Germinal center (tissue), 1 donor: ENCODE measurements at regions not wholly inside any gene's neighbourhood (a gene's known extent, or its start where the extent isn't known, plus 50 kb on each side); places are given as distances from the start of the nearest gene placed in this dataset.

Experiments used
- DNase-seq: peaks from one replicate; pipeline ENCODE4 v3.0.0; 2012; ENCODE audit warnings: mixed read lengths, low spot score

- no peak for DNase-seq
These were observed 55.9 kb upstream of the UMPS start for GRCh38 chr3:124674336-124674735.

- DNase-seq, result no peak
These were observed 54.0 kb upstream of the UMPS start for GRCh38 chr3:124676236-124676635.

GRCh38 chr3:124679048-124679638 lies 51.1 kb upstream of the UMPS start:
- DNase-seq, result no peak
